ENCODE measurements at regions not wholly inside any gene's neighbourhood (a gene's known extent, or its start where the extent isn't known, plus 50 kb on each side); places are given as distances from the start of the nearest gene placed in this dataset.
"Not testable (repeated sequence)": the region's sequence is repeated elsewhere in the genome, so short reads cannot be mapped to it uniquely, and the experiment has no call there.

DNA sequence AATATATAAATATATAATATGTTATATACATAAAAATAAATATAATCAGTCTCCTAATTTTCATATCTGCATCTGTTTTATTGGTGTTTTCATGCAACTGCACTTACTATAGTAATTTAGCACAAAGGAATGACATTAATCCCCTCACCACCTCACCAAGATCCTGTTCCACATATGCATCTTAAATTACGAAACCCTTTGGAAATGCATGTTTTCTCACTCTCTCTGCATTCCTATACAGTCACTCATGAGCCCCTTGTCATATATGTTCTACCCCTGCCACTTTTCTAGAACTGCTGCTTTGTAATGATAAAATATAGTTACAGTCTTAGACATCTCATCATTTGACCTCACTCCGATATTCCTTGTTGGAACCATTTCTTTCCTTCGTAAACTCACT is 728.7 kb upstream of the SLIT2 start:
- DNase-seq (ENCODE audit: low read depth) = no peak

DNA sequence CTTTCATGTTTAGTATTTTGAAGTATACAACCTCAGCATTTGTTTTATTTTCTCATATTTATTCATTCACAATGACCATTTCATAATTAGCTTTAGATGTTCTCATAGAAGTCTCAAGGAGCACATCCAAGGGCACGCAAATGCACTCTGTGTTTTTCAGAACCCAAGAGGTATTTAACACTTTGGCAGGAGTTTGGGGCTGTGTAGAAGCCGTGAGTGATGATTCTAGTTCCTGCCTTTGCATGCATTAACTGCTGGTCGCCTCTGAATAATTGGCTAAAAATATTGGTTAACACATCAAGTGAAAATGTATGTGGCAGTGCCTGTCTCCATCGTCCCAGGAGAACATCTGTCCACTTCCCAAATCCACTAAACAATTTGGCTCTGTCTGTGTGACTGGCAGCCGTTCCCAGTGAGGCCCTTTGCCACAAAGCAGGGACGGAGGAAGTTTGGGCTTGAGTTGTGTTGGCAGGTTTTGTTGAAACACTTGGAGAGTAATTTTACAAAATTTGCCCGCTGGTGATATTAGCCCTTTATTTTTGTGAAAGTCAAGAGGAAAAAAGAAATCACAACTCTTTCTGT is 730.7 kb upstream of the SLIT2 start:
- DNase-seq (ENCODE audit: low read depth) = no peak

DNA sequence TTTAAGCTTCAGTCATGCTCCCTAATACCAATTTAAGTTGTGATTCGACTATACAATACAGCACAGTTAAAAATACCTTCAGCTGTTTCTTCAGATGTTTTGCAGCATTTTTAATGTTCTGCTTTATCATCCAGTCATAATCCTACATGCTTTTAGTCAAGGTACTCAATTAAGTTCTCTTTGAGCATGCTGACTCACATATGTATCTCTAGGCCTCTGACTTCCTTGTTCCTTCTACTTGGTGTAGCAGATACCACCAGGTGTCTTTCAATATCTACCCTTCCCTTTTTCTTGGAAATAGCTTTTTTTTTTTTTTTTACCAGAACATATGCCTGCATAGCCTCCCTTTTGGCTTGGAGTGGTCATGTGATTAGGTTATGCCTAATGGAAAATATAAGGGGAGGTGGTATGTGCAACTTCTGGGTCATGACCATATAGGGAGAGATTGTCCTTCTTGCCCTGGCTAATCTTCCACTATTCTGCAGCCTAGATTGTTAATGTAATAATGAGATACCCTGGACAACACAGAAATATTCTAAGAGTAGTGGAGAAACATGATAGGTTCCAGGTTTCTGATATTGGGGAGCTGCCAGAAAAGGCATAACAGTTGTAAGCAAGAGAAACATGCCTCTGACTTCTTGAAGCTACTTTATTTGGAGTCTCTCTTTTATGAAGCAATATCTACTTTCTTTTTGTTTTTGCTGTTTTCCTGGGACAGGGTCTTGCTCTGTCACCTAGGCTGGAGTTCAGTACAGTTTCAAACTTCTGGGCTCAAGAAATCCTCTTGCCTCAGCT is 737.2 kb upstream of the SLIT2 start:
- DNase-seq (ENCODE audit: low read depth) = no peak

DNA sequence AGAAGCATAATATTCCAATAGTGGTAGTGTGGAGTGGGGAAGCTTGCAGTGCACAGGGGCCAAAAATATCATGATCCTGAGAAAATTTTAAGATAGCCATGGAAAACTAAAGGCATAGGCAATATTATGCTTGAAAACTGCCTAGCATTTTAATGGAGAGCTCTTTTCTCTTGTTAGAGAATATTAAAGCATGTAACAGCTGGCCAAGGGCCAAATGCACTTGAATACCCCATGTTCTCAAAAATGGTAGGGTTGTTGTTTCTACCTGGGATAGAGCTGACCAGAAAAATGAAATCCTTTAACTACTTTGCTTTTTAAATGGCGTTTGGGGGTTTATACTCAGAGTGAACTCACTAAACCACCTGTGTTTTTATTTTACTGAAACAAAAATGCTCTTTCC is 739.6 kb upstream of the SLIT2 start:
- no peak for DNase-seq (ENCODE audit: low read depth)

DNA sequence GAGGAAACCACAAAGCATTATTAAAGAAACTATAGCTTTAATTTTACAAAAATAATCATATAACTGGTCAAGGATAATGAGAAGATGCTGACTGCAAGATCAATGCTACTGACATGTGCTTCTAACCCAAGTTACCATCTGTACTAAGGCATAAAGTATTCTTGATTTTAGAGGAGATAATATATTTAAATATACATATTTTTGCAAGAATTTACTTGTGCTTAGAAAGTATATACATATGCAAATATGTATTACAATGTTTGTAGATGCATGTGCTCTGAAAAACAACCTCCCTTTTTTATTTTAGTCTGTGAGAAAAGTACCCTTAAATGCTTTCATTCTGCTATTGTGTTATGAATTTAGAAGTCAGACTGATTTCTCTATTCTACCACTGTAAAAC is 740.7 kb upstream of the SLIT2 start:
- DNase-seq (ENCODE audit: low read depth) = no peak

DNA sequence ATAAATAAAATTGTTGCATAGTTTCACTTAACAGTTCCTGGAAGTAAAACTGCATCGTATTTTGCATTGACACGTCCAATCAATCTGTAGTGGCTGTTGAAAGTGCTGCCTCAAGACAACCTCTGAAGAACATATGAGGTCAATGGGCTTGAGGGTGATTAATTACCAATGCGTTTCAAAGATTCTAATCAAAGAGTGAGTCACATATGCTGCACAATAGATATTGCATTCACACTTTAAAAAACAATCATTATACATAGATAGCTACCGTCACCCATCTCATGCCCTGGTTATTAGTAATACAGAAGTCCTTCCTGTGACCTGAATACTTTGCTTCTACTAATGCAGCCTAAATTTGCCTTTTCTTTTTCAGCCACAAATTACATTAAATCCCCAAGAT is 743.3 kb upstream of the SLIT2 start:
- DNase-seq (ENCODE audit: low read depth) = no peak

DNA sequence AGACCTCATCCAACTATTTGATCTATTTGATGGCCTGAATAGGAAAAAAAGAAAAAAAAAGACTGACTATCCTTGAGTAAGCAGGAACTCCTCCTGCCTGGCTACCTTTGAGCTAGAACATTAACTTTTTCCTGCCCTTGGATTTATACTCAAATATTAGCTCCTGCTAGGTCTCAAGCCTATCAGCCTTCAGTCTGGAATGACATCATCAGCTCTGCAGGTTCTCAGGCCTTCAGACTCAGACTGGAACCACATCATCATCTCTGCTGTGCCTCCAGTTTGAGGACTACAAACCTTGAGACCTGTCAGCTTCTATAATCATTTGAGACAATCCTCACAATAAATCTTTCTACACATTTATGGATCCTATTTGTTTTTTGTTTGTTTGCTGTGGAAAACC is 754.0 kb upstream of the SLIT2 start:
- no peak for DNase-seq (ENCODE audit: low read depth)

DNA sequence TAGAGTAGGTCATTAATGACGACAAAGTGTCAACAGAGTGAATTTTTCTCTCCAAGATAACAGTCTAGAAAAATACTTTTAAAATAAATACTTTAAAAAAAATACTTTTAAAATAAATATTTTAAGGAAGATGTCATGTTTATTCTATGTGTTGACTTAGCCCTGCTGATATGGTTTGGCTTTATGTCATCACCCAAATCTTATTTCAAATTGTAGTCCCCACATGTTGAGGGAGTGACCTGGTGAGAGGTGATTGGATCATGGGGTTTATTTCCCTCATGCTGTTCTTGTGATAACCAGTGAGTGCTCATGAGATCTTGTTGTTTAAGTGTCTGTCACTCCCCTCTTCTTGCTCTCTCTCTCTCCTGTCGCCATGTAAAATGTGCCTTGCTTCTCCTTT is 754.9 kb upstream of the SLIT2 start:
- DNase-seq (ENCODE audit: low read depth) = no peak

DNA sequence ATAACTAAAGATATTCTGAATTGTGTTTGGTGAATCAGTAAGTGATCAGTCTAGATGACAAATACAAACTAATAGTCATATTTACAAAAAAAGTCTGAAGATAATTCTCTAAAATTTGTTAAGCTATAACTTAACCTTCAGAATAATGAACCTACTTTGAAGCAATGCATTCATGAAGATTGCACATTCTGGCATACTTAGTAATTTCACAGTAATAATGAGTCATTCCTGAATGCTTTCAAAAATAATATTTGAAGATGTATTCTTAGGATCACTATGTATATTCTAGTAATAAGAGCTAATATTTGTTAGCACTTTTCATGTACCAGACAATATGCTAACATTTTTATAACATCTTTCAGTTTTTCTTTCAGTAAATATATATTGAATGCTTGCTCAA is 756.7 kb upstream of the SLIT2 start:
- no peak for DNase-seq (ENCODE audit: low read depth)

DNA sequence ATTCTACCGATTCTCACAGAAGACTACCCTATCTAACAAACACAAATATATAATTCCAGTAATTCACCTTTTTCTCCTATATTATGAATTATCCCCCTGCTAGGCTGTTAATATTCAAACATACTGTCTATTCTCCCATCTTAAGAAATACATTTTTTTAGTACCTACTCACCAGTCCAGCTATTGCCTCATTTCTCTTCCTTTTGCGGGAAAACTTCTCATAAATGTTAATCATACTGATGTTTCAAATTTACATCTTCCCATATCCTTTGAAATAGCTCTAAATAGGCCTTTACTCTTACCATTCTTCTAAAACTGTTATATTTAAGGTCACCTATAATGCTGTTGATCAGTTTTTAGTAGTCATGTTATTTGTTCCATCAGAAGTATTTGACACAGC is 759.1 kb upstream of the SLIT2 start:
- no peak for DNase-seq (ENCODE audit: low read depth)

DNA sequence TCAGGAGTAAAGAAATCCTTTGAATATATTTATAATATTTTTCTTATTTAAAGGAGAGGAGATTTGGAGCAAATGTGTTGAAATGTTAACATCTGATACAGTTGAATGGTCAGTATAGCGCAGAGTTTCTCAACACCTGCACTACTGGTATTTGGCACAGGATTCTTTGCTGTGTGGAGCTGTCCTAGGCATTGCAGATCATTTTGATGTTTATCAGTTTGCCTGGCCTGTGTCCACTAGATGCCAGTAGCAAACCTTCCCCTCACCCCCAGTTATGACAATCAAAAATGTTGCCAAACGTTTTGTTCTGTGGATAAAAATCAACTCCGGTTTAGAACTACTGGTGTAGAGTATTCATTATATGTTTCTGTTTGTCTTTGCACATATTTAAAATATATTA is 765.3 kb upstream of the SLIT2 start:
- DNase-seq (ENCODE audit: low read depth) = no peak

DNA sequence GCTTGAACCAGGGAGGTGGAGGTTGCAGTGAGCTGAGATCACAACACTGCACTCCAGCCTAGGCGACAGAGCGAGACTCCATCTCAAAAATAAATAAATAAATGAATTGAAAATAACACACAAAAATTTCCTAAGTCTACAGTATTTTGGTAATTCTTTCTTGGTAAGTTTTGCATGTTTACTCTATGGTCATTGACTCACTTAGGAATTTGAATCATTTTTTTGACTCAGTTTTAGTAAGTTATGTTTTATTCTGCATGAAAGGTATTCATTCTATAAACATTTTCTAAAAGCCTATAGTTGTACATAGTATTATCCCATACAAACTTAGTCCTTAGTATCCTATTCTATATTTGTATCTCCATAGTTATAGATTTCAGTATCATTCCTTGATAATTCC is 772.9 kb upstream of the SLIT2 start:
- no peak for DNase-seq (ENCODE audit: low read depth)

DNA sequence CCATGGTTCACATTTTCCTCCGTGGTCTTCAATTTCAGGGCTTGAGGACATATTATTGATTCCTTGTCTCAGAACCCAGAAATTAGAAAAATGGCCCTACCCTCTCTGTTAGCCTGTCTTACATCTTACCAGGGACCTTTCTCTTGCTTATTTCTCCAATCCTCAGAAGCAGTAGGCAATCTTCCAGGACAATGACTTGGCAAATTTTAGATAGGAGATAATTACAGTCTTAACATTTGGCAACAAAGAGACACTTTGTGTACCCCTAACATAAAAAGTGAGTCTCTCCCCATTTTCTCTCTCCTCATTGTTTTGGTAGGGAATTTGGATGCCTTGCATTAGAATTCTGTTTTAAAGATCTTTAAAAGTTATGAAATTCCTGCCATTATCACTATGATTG is 778.1 kb upstream of the SLIT2 start:
- DNase-seq (ENCODE audit: low read depth) = no peak

DNA sequence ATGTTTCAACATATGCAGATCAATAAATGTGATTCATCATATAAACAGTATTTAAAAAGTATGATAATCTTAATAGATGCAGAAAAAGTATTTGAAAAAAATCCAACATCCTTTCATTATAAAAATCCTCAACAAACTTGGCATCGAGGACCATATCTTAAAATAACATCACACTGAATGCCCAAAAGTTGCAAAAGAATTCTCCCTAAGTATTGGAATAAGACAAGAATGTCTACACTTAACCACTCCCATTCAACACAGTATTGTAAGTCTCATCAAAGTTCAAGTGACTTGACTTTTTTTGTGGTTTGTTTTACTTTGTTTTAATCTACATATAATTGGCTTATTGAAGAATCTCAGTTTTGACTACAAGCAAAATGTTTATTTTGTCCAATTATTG is 779.0 kb upstream of the SLIT2 start:
- no peak for DNase-seq (ENCODE audit: low read depth)

DNA sequence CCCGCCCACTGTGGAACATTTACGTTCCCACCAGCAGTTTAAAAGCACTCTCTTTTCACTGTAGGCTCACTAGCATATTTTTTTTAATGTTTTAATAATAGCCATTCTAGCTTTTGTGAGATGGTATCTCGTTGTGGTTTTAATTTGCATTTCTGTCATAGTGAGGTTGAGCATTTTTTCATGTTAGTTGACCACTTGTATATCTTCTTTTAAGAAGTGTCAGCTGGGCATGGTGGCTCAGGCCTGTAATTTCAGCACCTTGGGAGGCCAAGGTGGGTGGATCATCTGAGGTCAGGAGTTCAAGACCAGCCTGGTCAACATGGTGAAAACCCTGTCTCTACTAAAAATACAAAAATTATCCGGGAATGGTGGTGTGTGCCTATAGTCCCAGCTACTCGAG is 781.7 kb upstream of the SLIT2 start:
- not testable (repeated sequence) for DNase-seq (ENCODE audit: low read depth)

DNA sequence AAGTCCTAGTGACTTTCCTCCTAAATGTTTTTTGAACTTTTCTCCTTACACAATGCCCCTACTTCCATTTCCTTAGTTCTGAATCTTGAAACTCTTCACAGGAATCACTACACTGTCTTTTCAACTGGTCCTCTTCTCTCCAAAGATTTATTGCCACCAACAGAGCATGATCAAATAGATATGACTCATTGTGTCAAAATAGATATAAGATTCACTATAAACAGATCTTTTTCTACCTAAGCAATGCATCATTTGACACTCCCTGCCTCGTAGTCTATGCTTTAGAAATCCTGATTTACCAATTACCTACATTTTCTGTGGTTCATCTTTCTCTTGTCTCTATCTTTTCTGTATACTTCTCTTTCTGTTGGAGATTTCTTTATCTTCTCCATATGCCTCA is 789.6 kb upstream of the SLIT2 start:
- no peak for DNase-seq (ENCODE audit: low read depth)

DNA sequence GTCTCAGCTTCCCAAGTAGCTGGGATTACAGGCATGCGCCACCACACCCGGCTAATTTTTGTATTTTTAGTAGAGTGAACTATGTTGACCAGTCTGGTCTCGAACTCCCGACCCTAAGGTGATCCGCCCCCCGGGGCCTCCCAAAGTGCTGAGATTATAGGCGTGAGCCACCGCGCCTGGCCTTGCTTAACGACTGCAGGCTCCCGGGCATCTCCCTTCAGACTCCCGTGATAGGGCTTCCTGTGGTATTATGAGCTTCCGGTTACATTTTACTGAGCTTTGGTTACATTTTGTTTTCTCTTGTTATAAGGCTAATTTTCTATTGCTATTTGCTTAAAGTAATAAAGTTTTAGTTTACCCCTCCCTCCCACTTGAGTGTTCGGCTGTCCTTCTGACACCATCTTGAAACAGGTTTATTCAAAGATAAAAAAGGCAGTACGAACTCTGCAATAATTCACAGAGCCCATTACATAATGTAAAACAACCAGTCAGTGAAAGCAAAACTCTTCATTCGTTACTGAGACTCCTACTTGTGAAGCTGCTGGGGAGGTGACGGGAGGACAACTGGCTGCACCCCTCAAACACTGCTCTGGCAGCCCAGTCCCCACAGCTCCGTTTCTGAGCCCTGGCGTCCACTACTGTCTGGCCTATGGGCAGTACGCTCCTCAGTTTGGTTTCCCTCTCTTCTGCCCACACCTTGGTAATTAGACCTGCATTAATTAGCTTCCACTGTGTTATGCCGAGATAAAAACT is 795.7 kb upstream of the SLIT2 start:
- no peak for DNase-seq (ENCODE audit: low read depth)

DNA sequence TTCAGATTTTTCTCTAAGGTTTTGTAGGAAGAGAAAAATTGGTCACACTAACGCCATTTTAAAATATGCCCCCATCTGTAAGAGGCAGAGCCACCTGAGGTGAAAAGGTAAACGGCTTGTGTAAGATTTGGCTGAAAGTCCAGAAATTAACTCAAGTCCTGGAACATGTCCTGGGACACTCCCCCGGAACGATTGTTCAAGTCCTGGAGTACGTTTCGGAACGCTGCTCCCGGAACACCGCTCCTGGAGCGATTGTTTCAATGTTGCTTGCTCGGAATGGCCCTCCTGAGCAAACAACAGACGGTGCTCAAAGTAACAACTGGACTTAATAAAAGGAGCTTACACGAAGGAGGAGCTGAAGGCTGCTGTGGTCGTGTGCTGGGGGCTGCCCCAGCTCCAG is 796.5 kb upstream of the SLIT2 start:
- DNase-seq (ENCODE audit: low read depth) = no peak

DNA sequence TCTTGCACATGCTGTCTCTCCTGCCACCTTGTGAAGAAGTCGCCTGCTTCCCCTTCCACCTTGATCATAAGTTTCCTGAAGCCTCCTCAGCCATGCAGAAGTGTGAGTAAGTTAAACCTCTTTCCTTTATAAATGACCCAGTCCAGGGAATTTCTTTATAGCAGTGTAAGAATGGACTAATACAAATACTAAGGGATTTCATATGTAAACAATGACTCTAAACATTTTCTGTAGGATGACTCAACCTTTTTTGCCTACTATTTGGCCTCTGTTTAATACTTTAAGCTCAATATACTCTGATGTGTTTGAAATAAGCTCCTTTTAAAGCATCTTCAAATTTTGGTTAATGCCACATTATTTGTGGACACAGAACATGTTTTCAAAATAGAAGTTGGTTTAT is 813.5 kb upstream of the SLIT2 start:
- DNase-seq (ENCODE audit: low read depth) = no peak

DNA sequence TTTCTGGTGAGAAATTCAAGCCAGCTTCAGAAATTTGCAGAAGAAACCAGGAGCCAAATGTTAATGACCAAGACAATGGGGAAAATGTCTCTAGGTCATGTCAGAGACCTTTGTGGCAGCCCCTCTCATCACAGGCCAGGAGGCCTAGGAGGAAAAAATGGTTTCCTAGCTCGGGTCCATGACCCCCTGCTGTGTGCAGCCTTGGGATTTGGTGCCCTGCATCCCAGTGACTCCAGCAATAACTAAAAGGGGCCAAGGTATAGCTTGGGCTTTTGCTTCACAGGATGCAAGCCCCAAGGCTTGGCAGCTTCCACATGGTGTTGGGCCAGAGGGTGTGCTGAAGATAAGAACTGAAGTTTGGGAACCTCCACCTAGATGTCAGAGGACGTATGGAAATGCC is 814.7 kb upstream of the SLIT2 start:
- DNase-seq (ENCODE audit: low read depth) = no peak

DNA sequence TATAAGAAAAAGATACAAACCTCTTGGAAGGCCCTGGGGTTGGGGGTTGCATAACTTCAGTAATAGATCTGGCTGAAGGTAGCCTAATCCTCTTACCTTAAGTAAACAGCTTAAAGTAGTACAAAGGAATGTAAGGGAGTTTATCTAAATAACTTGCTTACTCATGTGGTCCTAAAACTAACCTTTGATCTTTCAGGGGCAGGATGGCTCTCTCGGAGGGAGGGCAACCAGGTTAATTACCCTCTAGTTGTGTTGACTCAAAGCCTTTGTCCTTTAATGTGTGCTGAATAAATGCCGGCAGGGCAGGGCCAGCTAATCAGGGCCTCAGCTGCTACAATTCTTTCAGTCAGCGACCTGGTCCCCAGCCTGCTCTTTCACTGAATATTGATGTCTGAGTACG is 822.0 kb upstream of the SLIT2 start:
- DNase-seq (ENCODE audit: low read depth) = no peak

DNA sequence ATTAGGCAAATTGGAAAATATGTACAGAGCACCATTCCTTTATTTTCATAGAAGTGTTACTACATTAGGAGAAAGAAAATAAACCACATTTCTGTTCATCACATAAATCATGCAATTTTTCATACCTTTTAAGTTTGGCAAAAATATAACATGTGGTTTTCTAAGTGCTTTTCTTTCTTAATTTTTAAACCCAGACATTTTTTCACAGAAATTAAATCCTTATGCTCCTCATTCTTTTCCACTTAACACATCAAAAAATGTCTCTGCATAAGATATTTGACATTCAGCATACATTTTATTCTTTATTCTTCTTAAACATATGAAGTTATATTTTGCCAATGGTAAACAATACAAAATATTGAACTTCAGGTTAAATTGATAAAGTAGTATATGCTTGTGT is 826.6 kb upstream of the SLIT2 start:
- no peak for DNase-seq (ENCODE audit: low read depth)

DNA sequence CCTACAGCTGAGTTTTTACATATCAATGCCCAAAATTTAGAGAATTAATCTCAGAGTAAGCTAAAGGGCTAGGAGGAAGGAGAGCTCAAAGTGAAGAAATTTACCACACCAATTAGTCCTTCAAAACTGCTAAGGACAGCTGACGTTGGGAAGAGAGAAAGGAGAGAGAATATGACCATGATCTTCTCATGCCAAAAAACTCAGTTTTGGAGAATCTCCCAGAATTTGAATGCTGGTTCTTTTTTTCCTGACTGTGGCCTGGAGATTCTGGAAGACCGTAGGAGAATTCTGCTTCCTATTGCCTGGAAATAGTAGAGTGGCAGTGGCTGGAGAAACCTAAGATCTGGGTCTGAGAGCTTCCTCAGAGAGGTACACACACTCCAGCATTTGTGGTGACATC is 834.4 kb upstream of the SLIT2 start:
- DNase-seq (ENCODE audit: low read depth) = no peak
